Thyroid gland (tissue), 4 donors: ENCODE measurements at regions not wholly inside any gene's neighbourhood (a gene's known extent, or its start where the extent isn't known, plus 50 kb on each side); places are given as distances from the start of the nearest gene placed in this dataset.

Experiments
- DNase-seq, 2 donors: peaks; one replicate each; pipeline ENCODE4 v3.0.0-alpha.2; 2019
- H3K27ac ChIP-seq, 3 donors: fragments of 200-600 bp; sonication (generic); 1 replicate in 2 of 3; 2 replicates in 1 of 3; pipeline ENCODE4 v1.5.1; 2016 to 2019; ENCODE audit warnings: mild to moderate bottlenecking in 1 of 3, moderate library complexity in 1 of 3
- H3K27me3 ChIP-seq: fragments of 200-600 bp; sonication (generic); one replicate; pipeline ENCODE4 v1.5.1; 2019
- H3K36me3 ChIP-seq, 2 donors: fragments of 200-600 bp; sonication (generic); one replicate each; pipeline ENCODE4 v1.5.1; 2016 to 2019
- H3K4me1 ChIP-seq, 2 donors: fragments of 200-600 bp; sonication (generic); one replicate each; pipeline ENCODE4 v1.5.1; 2017 to 2019
- H3K4me3 ChIP-seq, 3 donors: fragments of 200-600 bp; sonication (generic); replicated peaks in 1 of 3; 1 replicate in 2 of 3; 2 replicates in 1 of 3; pipeline ENCODE4 v1.5.1; 2016; ENCODE audit warnings: mild to moderate bottlenecking in 1 of 3
- H3K9me3 ChIP-seq: fragments of 200-600 bp; sonication (generic); one replicate; pipeline ENCODE4 v1.5.1; 2017
- POLR2A ChIP-seq, 2 donors: fragments of 450-650 bp; IDR thresholded peaks; one replicate each; pipeline ENCODE4 v1.6.1; 2017; ENCODE audit warnings: antibody characterized with exemption in 2 of 2, mild to moderate bottlenecking in 2 of 2, moderate library complexity in 1 of 2
- WGBS, 2 donors: methylation state at CpG; one replicate each; pipeline ENCODE4 v1.1.5; 2017; 5-methylcytosine and 5-hydroxymethylcytosine counted together
- intact Hi-C: fragments of 100-400 bp; cut with DNase I; formaldehyde crosslinking; loops from one replicate; pipeline ENCODE4 v1.15.1; 2023
- TF ChIP-seq, protein P1 (sequence below), 6 experiments: fragments of 200-600 bp in 3 of 6; fragments of 450-650 bp in 3 of 6; sonication (generic) in 3 of 6; IDR thresholded peaks; one replicate each; pipeline ENCODE4 v1.5.1; 2016 to 2019; ENCODE audit warnings: antibody characterized with exemption in 6 of 6, mild to moderate bottlenecking in 2 of 6, inconsistent platforms in 1 of 6, moderate library complexity in 1 of 6

- 72 to 74% methylated on average over 5 of the region's 5 CpGs for WGBS, 2 donors
- DNase-seq = no peak
These were observed 69.7 kb upstream of the MAMLD1 start for GRCh38 chrX:150293311-150294013.

DNA sequence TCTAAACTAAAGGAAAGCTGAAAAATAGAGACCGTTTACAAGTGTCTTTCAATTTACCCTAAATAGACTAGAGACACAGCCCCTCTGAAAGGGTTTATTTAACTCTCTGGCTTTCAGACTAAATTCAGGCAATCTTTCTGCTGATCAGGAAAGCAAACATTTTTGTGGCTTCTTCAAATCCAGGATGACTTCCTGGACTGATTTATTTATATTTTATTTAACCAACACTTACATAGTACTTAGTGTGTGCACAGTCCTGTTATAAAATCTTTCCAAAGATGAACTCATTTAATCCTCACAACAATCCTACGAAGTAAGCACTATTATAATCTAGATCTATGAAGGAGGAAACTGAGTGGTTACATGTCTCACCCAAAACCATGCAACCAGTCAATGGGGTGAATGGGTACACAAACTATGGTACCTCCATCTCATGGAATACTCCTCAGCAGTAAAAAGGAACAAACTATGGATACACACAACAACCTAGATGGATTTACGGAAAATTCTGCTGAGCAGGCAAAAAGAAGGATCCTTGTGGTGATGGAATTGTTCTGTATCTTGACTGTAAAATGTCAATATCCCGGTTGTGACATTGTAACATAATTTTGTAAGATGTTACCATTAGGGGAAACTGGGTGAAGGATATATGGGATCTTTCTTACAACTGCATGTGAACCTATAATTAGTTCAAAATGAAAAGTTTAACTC is 64.1 kb upstream of the MAMLD1 start:
- intact Hi-C loops = no loop called here
- Histone ChIP-seq H3K27me3 (no peaks in the 10 kb centered on the region), H3K9me3 (no peaks in the 10 kb centered on the region), H3K4me1 (no peaks in the 10 kb centered on the region), H3K36me3 (no peaks in the 10 kb centered on the region), H3K27ac (no peak overlapping the region), H3K4me3 (no peak overlapping the region)
- TF ChIP-seq, protein P1, sequence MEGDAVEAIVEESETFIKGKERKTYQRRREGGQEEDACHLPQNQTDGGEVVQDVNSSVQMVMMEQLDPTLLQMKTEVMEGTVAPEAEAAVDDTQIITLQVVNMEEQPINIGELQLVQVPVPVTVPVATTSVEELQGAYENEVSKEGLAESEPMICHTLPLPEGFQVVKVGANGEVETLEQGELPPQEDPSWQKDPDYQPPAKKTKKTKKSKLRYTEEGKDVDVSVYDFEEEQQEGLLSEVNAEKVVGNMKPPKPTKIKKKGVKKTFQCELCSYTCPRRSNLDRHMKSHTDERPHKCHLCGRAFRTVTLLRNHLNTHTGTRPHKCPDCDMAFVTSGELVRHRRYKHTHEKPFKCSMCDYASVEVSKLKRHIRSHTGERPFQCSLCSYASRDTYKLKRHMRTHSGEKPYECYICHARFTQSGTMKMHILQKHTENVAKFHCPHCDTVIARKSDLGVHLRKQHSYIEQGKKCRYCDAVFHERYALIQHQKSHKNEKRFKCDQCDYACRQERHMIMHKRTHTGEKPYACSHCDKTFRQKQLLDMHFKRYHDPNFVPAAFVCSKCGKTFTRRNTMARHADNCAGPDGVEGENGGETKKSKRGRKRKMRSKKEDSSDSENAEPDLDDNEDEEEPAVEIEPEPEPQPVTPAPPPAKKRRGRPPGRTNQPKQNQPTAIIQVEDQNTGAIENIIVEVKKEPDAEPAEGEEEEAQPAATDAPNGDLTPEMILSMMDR (IDR thresholded peaks at IDR 0.05) = no peak
- no peak for TF ChIP-seq POLR2A (IDR thresholded peaks at IDR 0.05)
- no peak for DNase-seq
- 75 to 77% methylated on average over 4 of the region's 4 CpGs for WGBS, 2 donors

More at GRCh38 chrX:150293311-150294013, 69.7 kb upstream of the MAMLD1 start:
- Histone ChIP-seq H3K27me3 (no peaks in the 10 kb centered on the region), H3K9me3 (no peaks in the 10 kb centered on the region), H3K4me1 (no peaks in the 10 kb centered on the region), H3K36me3 (no peaks in the 10 kb centered on the region), H3K4me3 (no peak overlapping the region), H3K27ac (no peak overlapping the region)
- TF ChIP-seq, protein P1 (IDR thresholded peaks at IDR 0.05) = no peak
- TF ChIP-seq POLR2A (IDR thresholded peaks at IDR 0.05) = no peak
- intact Hi-C loops = no loop called here

DNA sequence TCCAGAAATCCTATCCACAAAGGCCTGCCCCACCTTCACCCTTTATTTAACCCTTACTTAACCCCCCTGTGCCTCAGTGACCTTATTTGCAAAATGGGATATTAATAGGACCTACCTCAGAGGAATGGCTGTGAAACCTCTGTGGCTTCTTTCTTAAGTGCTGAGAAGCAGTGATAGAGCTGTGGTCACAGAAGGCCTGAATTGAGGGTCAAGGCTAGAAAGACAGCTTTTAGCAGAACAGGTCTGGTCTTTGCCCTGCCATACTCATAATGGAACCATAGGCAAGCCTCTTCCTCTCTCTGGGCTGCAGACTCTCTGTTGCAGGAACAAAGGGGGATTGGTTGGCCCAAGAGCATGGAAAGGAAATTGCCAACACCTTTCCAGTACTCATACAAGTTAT is 63.5 kb upstream of the MAMLD1 start:
- intact Hi-C loops = no loop called here
- no peak overlapping the region for H3K4me3 ChIP-seq
- no peak for DNase-seq
- H3K9me3 ChIP-seq = no peaks in the 10 kb centered on the region
- TF ChIP-seq, protein P1 (IDR thresholded peaks at IDR 0.05) = no peak
- TF ChIP-seq POLR2A (IDR thresholded peaks at IDR 0.05) = no peak
- H3K27me3 ChIP-seq = no peaks in the 10 kb centered on the region
- no peaks in the 10 kb centered on the region for H3K4me1 ChIP-seq
- H3K36me3 ChIP-seq = no peaks in the 10 kb centered on the region
- no peak overlapping the region for H3K27ac ChIP-seq

DNA sequence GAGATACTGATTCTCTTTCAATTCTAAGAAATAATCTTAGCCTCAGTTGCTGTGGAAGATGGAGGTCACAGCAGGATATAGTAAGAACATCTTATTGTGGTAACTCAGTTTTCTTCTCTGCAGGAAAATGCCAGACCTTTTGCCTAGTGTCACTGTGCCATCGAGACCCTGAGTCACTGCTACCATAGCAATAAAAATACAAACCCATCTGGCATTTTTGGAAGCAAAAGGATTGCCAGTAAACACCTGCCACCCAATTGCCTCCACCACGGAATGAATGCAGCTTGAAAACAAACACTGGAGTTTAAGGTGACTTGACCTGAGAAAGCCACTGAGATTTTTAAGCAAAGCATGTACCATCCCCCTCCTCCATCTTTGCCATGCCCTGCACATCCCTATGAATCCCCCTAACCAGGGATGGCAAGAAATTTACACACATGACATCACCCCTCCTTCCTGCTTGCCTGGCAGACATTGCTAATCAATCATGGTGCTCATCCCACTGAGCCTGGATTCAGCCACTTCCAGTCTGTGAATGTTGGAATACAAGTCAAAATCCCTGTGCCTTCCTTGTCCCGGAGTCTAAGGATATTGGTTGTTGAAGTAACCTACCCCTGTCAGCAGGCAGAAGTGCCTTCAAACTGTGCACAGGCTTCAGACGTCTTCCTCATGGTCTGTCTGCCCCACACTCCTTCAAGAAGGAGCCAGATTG is 59.6 kb upstream of the MAMLD1 start:
- intact Hi-C loops = no loop called here
- no peaks in the 10 kb centered on the region for H3K4me1 ChIP-seq
- no peaks in the 10 kb centered on the region for H3K9me3 ChIP-seq
- H3K27me3 ChIP-seq = no peaks in the 10 kb centered on the region
- DNase-seq = no peak
- 85 to 96% methylated on average over 3 to 4 of the region's 4 CpGs for WGBS, 2 donors
- H3K36me3 ChIP-seq = no peaks in the 10 kb centered on the region
- TF ChIP-seq, protein P1 (IDR thresholded peaks at IDR 0.05) = no peak
- no peak for TF ChIP-seq POLR2A (IDR thresholded peaks at IDR 0.05)
- H3K27ac ChIP-seq = no peak overlapping the region
- no peak overlapping the region for H3K4me3 ChIP-seq

DNA sequence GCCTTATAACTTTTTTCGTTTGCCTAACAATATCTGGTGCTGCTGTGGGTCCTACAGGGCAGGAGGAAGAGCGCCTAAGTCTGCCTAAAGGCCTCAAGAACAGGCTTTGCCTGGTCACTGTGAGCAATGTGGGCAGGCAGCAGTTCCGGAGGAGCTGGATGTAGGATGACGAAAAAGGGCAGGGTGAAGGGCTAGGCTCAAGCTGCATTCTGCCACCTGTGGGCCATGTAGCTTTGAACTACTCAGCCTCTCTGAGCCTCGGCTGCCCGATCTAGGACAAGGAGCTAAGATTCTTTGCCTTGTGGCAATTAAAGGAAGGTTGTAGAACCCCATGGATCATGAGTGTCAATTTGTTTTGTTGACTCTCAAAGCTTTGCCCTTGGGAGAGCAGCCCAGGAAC is 57.1 kb upstream of the MAMLD1 start:
- 96 to 97% methylated on average over 4 to 6 of the region's 6 CpGs for WGBS, 2 donors
- Histone ChIP-seq H3K27ac (no peak overlapping the region), H3K4me3 (no peak overlapping the region), H3K36me3 (no peaks in the 10 kb centered on the region), H3K4me1 (no peaks in the 10 kb centered on the region), H3K9me3 (no peaks in the 10 kb centered on the region), H3K27me3 (no peaks in the 10 kb centered on the region)
- intact Hi-C loops = no loop called here
- TF ChIP-seq, protein P1 (IDR thresholded peaks at IDR 0.05) = no peak
- no peak for TF ChIP-seq POLR2A (IDR thresholded peaks at IDR 0.05)
- DNase-seq = no peak
